GM23338 (cell line): ENCODE measurements at regions not wholly inside any gene's neighbourhood (a gene's known extent, or its start where the extent isn't known, plus 50 kb on each side); places are given as distances from the start of the nearest gene placed in this dataset.
"Not testable (repeated sequence)": the region's sequence is repeated elsewhere in the genome, so short reads cannot be mapped to it uniquely, and the experiment has no call there.

Source experiments
- CREB1 ChIP-seq: fragments of 250-450 bp; sonication (Bioruptor Pico); IDR thresholded peaks from 2 replicates; pipeline ENCODE4 v1.5.0; 2020; ENCODE audit warnings: low read depth, mild to moderate bottlenecking, moderate library complexity
- EZH2 ChIP-seq: fragments of 200-600 bp; sonication (generic); IDR thresholded peaks from one replicate; pipeline ENCODE4 v1.8.0; 2017; ENCODE audit warnings: antibody characterized with exemption, mild to moderate bottlenecking, low read depth; ENCODE audit not compliant: unreplicated experiment
- EZH2phosphoT487 ChIP-seq: fragments of 200-600 bp; sonication (generic); IDR thresholded peaks from one replicate; pipeline ENCODE4 v1.8.1; 2018; ENCODE audit warnings: antibody characterized with exemption; ENCODE audit not compliant: unreplicated experiment
- POLR2AphosphoS5 ChIP-seq: IDR thresholded peaks from 2 replicates; pipeline ENCODE4 v1.6.1; 2016; ENCODE audit warnings: antibody characterized with exemption, low read depth
- STAT1 ChIP-seq: IDR thresholded peaks from one replicate; pipeline ENCODE4 v1.6.1; 2016; ENCODE audit warnings: antibody characterized with exemption; ENCODE audit not compliant: unreplicated experiment
- ZNF114 ChIP-seq: fragments of 250-450 bp; sonication (Bioruptor Pico); IDR thresholded peaks from 2 replicates; pipeline ENCODE4 v1.5.0; 2020; ENCODE audit warnings: mild to moderate bottlenecking, moderate library complexity
- ZNF331 ChIP-seq: fragments of 250-450 bp; sonication (Bioruptor Pico); IDR thresholded peaks from 2 replicates; pipeline ENCODE4 v1.5.0; 2020; ENCODE audit warnings: low read depth, mild to moderate bottlenecking, moderate library complexity
- TF ChIP-seq, protein P1 (sequence below), 2 experiments: fragments of 200-600 bp in 1 of 2; sonication (generic) in 1 of 2; conservative IDR thresholded peaks; 2 replicates each; pipeline versions ENCODE4 v1.5.1 to v1.6.1; 2016 to 2017; ENCODE audit warnings: antibody characterized with exemption in 2 of 2, low read depth in 2 of 2, mild to moderate bottlenecking in 2 of 2, moderate library complexity in 1 of 2
- TF ChIP-seq, protein P2 (sequence below): IDR thresholded peaks from 2 replicates; pipeline ENCODE4 v1.6.1; 2016; ENCODE audit warnings: antibody characterized with exemption
- TF ChIP-seq, protein P3 (sequence below): IDR thresholded peaks from one replicate; pipeline ENCODE4 v1.6.1; 2018; ENCODE audit warnings: antibody characterized with exemption; ENCODE audit not compliant: unreplicated experiment

DNA sequence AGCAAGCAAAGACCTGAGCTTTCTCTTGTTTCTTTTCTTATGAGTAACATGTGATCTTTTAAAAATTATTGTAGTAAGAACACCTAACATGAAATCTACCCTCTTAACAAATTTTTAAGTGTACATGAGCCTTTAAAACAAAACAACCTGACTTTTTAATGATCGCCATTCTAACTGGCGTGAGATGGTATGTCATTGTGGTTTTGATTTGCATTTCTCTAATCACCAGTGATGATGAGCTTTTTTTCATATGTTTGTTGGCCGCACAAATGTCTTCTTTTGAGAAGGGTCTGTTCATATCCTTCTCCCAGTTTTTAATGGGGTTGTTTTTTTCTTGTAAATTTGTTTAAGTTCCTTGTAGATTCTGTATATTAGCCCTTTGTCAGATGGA, 73.7 kb upstream of the BMP2 start:
- TF ChIP-seq EZH2; ZNF331 (CRISPR knock-in tag); POLR2AphosphoS5; STAT1; CREB1 (CRISPR knock-in tag); EZH2phosphoT487; ZNF114 (CRISPR knock-in tag): not testable (repeated sequence)
- TF ChIP-seq, protein P1, sequence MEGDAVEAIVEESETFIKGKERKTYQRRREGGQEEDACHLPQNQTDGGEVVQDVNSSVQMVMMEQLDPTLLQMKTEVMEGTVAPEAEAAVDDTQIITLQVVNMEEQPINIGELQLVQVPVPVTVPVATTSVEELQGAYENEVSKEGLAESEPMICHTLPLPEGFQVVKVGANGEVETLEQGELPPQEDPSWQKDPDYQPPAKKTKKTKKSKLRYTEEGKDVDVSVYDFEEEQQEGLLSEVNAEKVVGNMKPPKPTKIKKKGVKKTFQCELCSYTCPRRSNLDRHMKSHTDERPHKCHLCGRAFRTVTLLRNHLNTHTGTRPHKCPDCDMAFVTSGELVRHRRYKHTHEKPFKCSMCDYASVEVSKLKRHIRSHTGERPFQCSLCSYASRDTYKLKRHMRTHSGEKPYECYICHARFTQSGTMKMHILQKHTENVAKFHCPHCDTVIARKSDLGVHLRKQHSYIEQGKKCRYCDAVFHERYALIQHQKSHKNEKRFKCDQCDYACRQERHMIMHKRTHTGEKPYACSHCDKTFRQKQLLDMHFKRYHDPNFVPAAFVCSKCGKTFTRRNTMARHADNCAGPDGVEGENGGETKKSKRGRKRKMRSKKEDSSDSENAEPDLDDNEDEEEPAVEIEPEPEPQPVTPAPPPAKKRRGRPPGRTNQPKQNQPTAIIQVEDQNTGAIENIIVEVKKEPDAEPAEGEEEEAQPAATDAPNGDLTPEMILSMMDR (conservative IDR thresholded peaks at IDR 0.05; ENCODE audit: low read depth in 2 of 2) = not testable (repeated sequence)
- TF ChIP-seq, protein P2, sequence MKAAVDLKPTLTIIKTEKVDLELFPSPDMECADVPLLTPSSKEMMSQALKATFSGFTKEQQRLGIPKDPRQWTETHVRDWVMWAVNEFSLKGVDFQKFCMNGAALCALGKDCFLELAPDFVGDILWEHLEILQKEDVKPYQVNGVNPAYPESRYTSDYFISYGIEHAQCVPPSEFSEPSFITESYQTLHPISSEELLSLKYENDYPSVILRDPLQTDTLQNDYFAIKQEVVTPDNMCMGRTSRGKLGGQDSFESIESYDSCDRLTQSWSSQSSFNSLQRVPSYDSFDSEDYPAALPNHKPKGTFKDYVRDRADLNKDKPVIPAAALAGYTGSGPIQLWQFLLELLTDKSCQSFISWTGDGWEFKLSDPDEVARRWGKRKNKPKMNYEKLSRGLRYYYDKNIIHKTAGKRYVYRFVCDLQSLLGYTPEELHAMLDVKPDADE = not testable (repeated sequence)
- TF ChIP-seq, protein P3, sequence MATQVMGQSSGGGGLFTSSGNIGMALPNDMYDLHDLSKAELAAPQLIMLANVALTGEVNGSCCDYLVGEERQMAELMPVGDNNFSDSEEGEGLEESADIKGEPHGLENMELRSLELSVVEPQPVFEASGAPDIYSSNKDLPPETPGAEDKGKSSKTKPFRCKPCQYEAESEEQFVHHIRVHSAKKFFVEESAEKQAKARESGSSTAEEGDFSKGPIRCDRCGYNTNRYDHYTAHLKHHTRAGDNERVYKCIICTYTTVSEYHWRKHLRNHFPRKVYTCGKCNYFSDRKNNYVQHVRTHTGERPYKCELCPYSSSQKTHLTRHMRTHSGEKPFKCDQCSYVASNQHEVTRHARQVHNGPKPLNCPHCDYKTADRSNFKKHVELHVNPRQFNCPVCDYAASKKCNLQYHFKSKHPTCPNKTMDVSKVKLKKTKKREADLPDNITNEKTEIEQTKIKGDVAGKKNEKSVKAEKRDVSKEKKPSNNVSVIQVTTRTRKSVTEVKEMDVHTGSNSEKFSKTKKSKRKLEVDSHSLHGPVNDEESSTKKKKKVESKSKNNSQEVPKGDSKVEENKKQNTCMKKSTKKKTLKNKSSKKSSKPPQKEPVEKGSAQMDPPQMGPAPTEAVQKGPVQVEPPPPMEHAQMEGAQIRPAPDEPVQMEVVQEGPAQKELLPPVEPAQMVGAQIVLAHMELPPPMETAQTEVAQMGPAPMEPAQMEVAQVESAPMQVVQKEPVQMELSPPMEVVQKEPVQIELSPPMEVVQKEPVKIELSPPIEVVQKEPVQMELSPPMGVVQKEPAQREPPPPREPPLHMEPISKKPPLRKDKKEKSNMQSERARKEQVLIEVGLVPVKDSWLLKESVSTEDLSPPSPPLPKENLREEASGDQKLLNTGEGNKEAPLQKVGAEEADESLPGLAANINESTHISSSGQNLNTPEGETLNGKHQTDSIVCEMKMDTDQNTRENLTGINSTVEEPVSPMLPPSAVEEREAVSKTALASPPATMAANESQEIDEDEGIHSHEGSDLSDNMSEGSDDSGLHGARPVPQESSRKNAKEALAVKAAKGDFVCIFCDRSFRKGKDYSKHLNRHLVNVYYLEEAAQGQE = not testable (repeated sequence)
